SJSA1 (cell line): ENCODE measurements at regions not wholly inside any gene's neighbourhood (a gene's known extent, or its start where the extent isn't known, plus 50 kb on each side); places are given as distances from the start of the nearest gene placed in this dataset.

ENCODE experiments used
- DNase-seq, 2 experiments: peaks; one replicate each; pipeline ENCODE4 v3.0.0-alpha.2; 2015 to 2020; ENCODE audit warnings: low spot score in 2 of 2, low read depth in 1 of 2
- H3K27ac ChIP-seq: fragments of 250-450 bp; sonication (Bioruptor Pico); 2 replicates; pipeline ENCODE4 v1.5.1; 2020; ENCODE audit warnings: mild to moderate bottlenecking, moderate library complexity
- H3K27me3 ChIP-seq: fragments of 250-450 bp; sonication (Bioruptor Pico); replicated peaks from 2 replicates; pipeline ENCODE4 v1.5.1; 2020; ENCODE audit warnings: mild to moderate bottlenecking, moderate library complexity
- H3K36me3 ChIP-seq: fragments of 250-450 bp; sonication (Bioruptor Pico); 2 replicates; pipeline ENCODE4 v1.5.1; 2020; ENCODE audit warnings: mild to moderate bottlenecking
- H3K4me1 ChIP-seq: fragments of 250-450 bp; sonication (Bioruptor Pico); replicated peaks from 2 replicates; pipeline ENCODE4 v1.6.1; 2021; ENCODE audit warnings: mild to moderate bottlenecking
- H3K4me3 ChIP-seq: fragments of 250-450 bp; sonication (Bioruptor Pico); 2 replicates; pipeline ENCODE4 v1.5.1; 2020; ENCODE audit warnings: mild to moderate bottlenecking
- H3K9me3 ChIP-seq: fragments of 250-450 bp; sonication (Bioruptor Pico); replicated peaks from 2 replicates; pipeline ENCODE4 v1.5.1; 2020; ENCODE audit warnings: mild to moderate bottlenecking

- no peak overlapping the region for H3K4me3 ChIP-seq
Observed at GRCh38 chr4:123113155-123113554, 190.8 kb upstream of the NUDT6 start.

GRCh38 chr4:123114084-123114914 is 191.9 kb upstream of the NUDT6 start:
- no peak for DNase-seq
- H3K27ac ChIP-seq: no peak overlapping the region
- no peaks in the 10 kb centered on the region for H3K27me3 ChIP-seq
- H3K4me1 ChIP-seq: peaks cover 13% of the 10 kb centered on the region
- H3K36me3 ChIP-seq: no peaks in the 10 kb centered on the region
- H3K4me3 ChIP-seq: no peak overlapping the region
- no peaks in the 10 kb centered on the region for H3K9me3 ChIP-seq

More at GRCh38 chr4:123113155-123113554, 190.8 kb upstream of the NUDT6 start:
- peaks cover 13% of the 10 kb centered on the region for H3K4me1 ChIP-seq
- no peaks in the 10 kb centered on the region for H3K9me3 ChIP-seq
- no peaks in the 10 kb centered on the region for H3K27me3 ChIP-seq
- H3K36me3 ChIP-seq: no peaks in the 10 kb centered on the region
- no peak for DNase-seq
- no peak overlapping the region for H3K27ac ChIP-seq

GRCh38 chr4:123114915-123115756 is 192.7 kb upstream of the NUDT6 start:
- Histone ChIP-seq H3K36me3 (no peaks in the 10 kb centered on the region), H3K4me1 (peaks cover 16% of the 10 kb centered on the region), H3K4me3 (no peak overlapping the region), H3K27ac (no peak overlapping the region), H3K27me3 (no peaks in the 10 kb centered on the region), H3K9me3 (no peaks in the 10 kb centered on the region)
- no peak for DNase-seq

- H3K4me3 ChIP-seq: no peak overlapping the region
- no peaks in the 10 kb centered on the region for H3K36me3 ChIP-seq
- H3K27ac ChIP-seq: no peak overlapping the region
- no peaks in the 10 kb centered on the region for H3K9me3 ChIP-seq
- peaks cover 26% of the 10 kb centered on the region for H3K4me1 ChIP-seq
- H3K27me3 ChIP-seq: no peaks in the 10 kb centered on the region
- peak in 1 of 2 experiments; percentile 19 for DNase-seq
Observed at GRCh38 chr4:123116412-123116811, 194.0 kb upstream of the NUDT6 start.

GRCh38 chr4:123120473-123120872 is 198.1 kb upstream of the NUDT6 start:
- no peaks in the 10 kb centered on the region for H3K9me3 ChIP-seq
- H3K4me1 ChIP-seq: peaks cover 28% of the 10 kb centered on the region
- DNase-seq: peak in 1 of 2 experiments; percentile 49
- no peaks in the 10 kb centered on the region for H3K27me3 ChIP-seq
- H3K4me3 ChIP-seq: no peak overlapping the region
- H3K36me3 ChIP-seq: no peaks in the 10 kb centered on the region
- H3K27ac ChIP-seq: peak overlapping the region; percentile 48

- H3K27ac ChIP-seq: peak overlapping the region; percentile 5; the same call in 1 of the 2 replicates
Observed at GRCh38 chr4:123121241-123121907, 199.0 kb upstream of the NUDT6 start.

GRCh38 chr4:123125477-123125876 is 203.1 kb upstream of the NUDT6 start:
- Histone ChIP-seq H3K4me1 (peaks cover 28% of the 10 kb centered on the region), H3K27ac (no peak overlapping the region), H3K9me3 (0 out of 2 replicates have a peak, but pooled peaks cover 2% of the 10 kb centered on the region), H3K36me3 (no peaks in the 10 kb centered on the region), H3K27me3 (no peaks in the 10 kb centered on the region), H3K4me3 (no peak overlapping the region)
- DNase-seq: no peak

More at GRCh38 chr4:123121241-123121907, 199.0 kb upstream of the NUDT6 start:
- peak in 1 of 2 experiments; percentile 48 for DNase-seq
- no peaks in the 10 kb centered on the region for H3K36me3 ChIP-seq
- H3K4me1 ChIP-seq: peaks cover 19% of the 10 kb centered on the region
- H3K4me3 ChIP-seq: no peak overlapping the region
- no peaks in the 10 kb centered on the region for H3K9me3 ChIP-seq
- no peaks in the 10 kb centered on the region for H3K27me3 ChIP-seq

GRCh38 chr4:123127218-123127617 is 204.8 kb upstream of the NUDT6 start:
- H3K4me1 ChIP-seq: peaks cover 17% of the 10 kb centered on the region
- no peak overlapping the region for H3K4me3 ChIP-seq
- 0 out of 2 replicates have a peak, but pooled peaks cover 2% of the 10 kb centered on the region for H3K9me3 ChIP-seq
- peak in 1 of 2 experiments; percentile 20 for DNase-seq
- no peaks in the 10 kb centered on the region for H3K36me3 ChIP-seq
- H3K27me3 ChIP-seq: no peaks in the 10 kb centered on the region
- peak overlapping the region; percentile 28 for H3K27ac ChIP-seq

- peak overlapping the region; percentile 28 for H3K27ac ChIP-seq
- H3K4me3 ChIP-seq: no peak overlapping the region
- 0 out of 2 replicates have a peak, but pooled peaks cover 2% of the 10 kb centered on the region for H3K9me3 ChIP-seq
- H3K27me3 ChIP-seq: no peaks in the 10 kb centered on the region
- peaks cover 17% of the 10 kb centered on the region for H3K4me1 ChIP-seq
- peak in 1 of 2 experiments; percentile 44 for DNase-seq
- no peaks in the 10 kb centered on the region for H3K36me3 ChIP-seq
Observed at GRCh38 chr4:123127875-123128274, 205.5 kb upstream of the NUDT6 start.

GRCh38 chr4:123133397-123134050 is 211.1 kb upstream of the NUDT6 start:
- Histone ChIP-seq H3K4me1 (no peaks in the 10 kb centered on the region; the same call in 1 of the 2 replicates), H3K36me3 (no peaks in the 10 kb centered on the region), H3K9me3 (no peaks in the 10 kb centered on the region), H3K27me3 (no peaks in the 10 kb centered on the region), H3K27ac (no peak overlapping the region), H3K4me3 (no peak overlapping the region)
- DNase-seq: no peak

- no peak overlapping the region for H3K27ac ChIP-seq
- no peaks in the 10 kb centered on the region for H3K36me3 ChIP-seq
- DNase-seq: no peak
- H3K27me3 ChIP-seq: no peaks in the 10 kb centered on the region
- no peaks in the 10 kb centered on the region for H3K4me1 ChIP-seq
- no peak overlapping the region for H3K4me3 ChIP-seq
- H3K9me3 ChIP-seq: no peaks in the 10 kb centered on the region
Observed at GRCh38 chr4:123144616-123145015, 222.2 kb upstream of the NUDT6 start.

- DNase-seq: no peak
- no peaks in the 10 kb centered on the region for H3K9me3 ChIP-seq
- H3K27me3 ChIP-seq: no peaks in the 10 kb centered on the region
- H3K4me1 ChIP-seq: no peaks in the 10 kb centered on the region
- no peak overlapping the region for H3K27ac ChIP-seq
- no peak overlapping the region for H3K4me3 ChIP-seq
- H3K36me3 ChIP-seq: no peaks in the 10 kb centered on the region
Observed at GRCh38 chr4:123158576-123158975, 236.2 kb upstream of the NUDT6 start.

- H3K27ac ChIP-seq: no peak overlapping the region
- no peaks in the 10 kb centered on the region for H3K4me1 ChIP-seq
- no peaks in the 10 kb centered on the region for H3K27me3 ChIP-seq
- H3K4me3 ChIP-seq: no peak overlapping the region
- DNase-seq: no peak
- no peaks in the 10 kb centered on the region for H3K36me3 ChIP-seq
- H3K9me3 ChIP-seq: no peaks in the 10 kb centered on the region
Observed at GRCh38 chr4:123159479-123159878, 237.1 kb upstream of the NUDT6 start.
